ENCODE measurements at regions not wholly inside any gene's neighbourhood (a gene's known extent, or its start where the extent isn't known, plus 50 kb on each side); places are given as distances from the start of the nearest gene placed in this dataset.
"Not testable (repeated sequence)": the region's sequence is repeated elsewhere in the genome, so short reads cannot be mapped to it uniquely, and the experiment has no call there.

DNA sequence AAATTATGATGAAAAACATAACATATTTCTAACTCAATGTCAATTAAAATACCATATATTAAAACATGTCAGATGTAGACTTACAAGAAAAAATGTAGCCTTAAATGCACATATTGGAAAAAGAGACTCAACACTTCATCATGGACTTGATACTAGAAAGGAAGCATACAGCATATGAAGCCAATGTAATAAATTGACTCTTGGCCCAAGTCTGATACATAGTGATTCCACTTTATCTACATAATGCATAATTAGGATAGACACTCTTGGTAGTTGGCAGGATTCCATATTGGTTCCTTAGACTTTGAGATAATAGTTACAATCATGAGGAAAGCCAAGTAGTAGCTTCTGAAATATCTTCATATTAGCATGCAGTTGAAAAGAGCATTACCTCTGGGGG lies 1067.0 kb downstream of the PCDH17 start:
- intact Hi-C loops (cut with DNase I) = no loop called here
- peaks cover 0 to 4% (median 0%) of the 10 kb centered on the region in 4 donors for H3K9me3 ChIP-seq
- H3K4me1 ChIP-seq = no peaks in the 10 kb centered on the region
- TF ChIP-seq, protein P1, sequence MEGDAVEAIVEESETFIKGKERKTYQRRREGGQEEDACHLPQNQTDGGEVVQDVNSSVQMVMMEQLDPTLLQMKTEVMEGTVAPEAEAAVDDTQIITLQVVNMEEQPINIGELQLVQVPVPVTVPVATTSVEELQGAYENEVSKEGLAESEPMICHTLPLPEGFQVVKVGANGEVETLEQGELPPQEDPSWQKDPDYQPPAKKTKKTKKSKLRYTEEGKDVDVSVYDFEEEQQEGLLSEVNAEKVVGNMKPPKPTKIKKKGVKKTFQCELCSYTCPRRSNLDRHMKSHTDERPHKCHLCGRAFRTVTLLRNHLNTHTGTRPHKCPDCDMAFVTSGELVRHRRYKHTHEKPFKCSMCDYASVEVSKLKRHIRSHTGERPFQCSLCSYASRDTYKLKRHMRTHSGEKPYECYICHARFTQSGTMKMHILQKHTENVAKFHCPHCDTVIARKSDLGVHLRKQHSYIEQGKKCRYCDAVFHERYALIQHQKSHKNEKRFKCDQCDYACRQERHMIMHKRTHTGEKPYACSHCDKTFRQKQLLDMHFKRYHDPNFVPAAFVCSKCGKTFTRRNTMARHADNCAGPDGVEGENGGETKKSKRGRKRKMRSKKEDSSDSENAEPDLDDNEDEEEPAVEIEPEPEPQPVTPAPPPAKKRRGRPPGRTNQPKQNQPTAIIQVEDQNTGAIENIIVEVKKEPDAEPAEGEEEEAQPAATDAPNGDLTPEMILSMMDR (IDR thresholded peaks at IDR 0.05) = no peak
- TF ChIP-seq POLR2AphosphoS5 (IDR thresholded peaks at IDR 0.05) = no peak
- TF ChIP-seq EP300 (IDR thresholded peaks at IDR 0.05) = no peak
- TF ChIP-seq POLR2A (IDR thresholded peaks at IDR 0.05; ENCODE audit: low read depth) = no peak
- DNase-seq (ENCODE audit: extremely low spot score) = no peak
- H3K36me3 ChIP-seq = no peaks in the 10 kb centered on the region
- H3K27me3 ChIP-seq = no peaks in the 10 kb centered on the region
- H3K4me3 ChIP-seq = no peak overlapping the region
- H3K27ac ChIP-seq (replicated peaks in 1 of 4) = no peak overlapping the region

DNA sequence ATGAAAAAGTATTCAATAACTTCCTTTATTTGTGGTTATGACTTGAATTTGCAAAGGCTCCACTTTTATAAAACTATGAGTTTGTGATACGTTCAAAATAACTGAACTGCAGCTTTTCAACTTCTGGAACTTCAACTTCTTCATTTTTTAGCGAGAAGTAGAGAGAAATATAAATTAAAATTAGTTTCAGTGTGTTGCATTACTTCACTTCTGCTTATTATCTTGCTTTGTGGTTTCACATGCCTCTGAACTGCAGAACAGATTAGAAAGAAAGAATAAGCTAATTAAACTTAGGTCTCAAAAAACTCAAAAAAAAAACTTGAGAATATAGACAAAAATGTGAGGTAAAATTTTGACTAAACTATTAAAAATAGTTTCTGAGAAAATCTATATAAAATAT lies 1073.4 kb downstream of the PCDH17 start:
- no peak overlapping the region for H3K4me3 ChIP-seq
- TF ChIP-seq EP300 (IDR thresholded peaks at IDR 0.05) = no peak
- TF ChIP-seq, protein P1 (IDR thresholded peaks at IDR 0.05) = no peak
- TF ChIP-seq POLR2A (IDR thresholded peaks at IDR 0.05; ENCODE audit: low read depth) = no peak
- TF ChIP-seq POLR2AphosphoS5 (IDR thresholded peaks at IDR 0.05) = no peak
- no peaks in the 10 kb centered on the region for H3K9me3 ChIP-seq
- 74% methylated on average over 2 of the region's 2 CpGs for WGBS
- no peaks in the 10 kb centered on the region for H3K4me1 ChIP-seq
- no peak overlapping the region for H3K27ac ChIP-seq (replicated peaks in 1 of 4)
- no peaks in the 10 kb centered on the region for H3K27me3 ChIP-seq
- no peaks in the 10 kb centered on the region for H3K36me3 ChIP-seq
- no peak for DNase-seq (ENCODE audit: extremely low spot score)
- intact Hi-C loops (cut with DNase I) = no loop called here

- no peaks in the 10 kb centered on the region for H3K9me3 ChIP-seq
- H3K27ac ChIP-seq (replicated peaks in 1 of 4) = no peak overlapping the region
- H3K4me1 ChIP-seq = no peaks in the 10 kb centered on the region
- no peaks in the 10 kb centered on the region for H3K27me3 ChIP-seq
- intact Hi-C loops (cut with DNase I) = no loop called here
- H3K4me3 ChIP-seq = no peak overlapping the region
- no peak for DNase-seq (ENCODE audit: extremely low spot score)
- WGBS = 80% methylated on average over 2 of the region's 2 CpGs
- H3K36me3 ChIP-seq = no peaks in the 10 kb centered on the region
- TF ChIP-seq POLR2A (IDR thresholded peaks at IDR 0.05; ENCODE audit: low read depth) (no peak), POLR2AphosphoS5 (IDR thresholded peaks at IDR 0.05) (no peak), EP300 (IDR thresholded peaks at IDR 0.05) (no peak)
- TF ChIP-seq, protein P1 (IDR thresholded peaks at IDR 0.05) = no peak
Measured at GRCh38 chr13:58706421-58706820, 1074.9 kb downstream of the PCDH17 start.

DNA sequence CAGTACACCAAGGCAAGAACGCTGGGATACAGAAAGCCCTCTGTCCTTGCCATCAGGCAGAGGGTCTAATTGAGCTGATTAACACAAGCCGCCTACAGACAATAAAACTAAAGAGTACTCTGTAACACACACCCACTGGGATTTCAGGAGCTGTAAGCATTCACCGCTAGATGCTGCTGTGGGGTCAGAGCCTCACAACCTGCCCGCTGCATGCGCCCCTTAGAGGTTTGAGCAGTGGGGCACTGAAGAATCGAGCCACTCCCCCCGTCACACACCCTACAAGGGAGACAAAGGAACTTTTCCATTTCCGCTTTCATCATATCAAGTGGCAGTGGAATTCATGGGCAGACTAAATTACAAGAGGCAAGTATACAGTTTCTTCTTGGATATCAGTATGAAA lies 1080.6 kb downstream of the PCDH17 start:
- Histone ChIP-seq H3K36me3 (no peaks in the 10 kb centered on the region), H3K4me1 (no peaks in the 10 kb centered on the region), H3K4me3 (no peak overlapping the region), H3K9me3 (no peaks in the 10 kb centered on the region), H3K27me3 (no peaks in the 10 kb centered on the region), H3K27ac (replicated peaks in 1 of 4) (no peak overlapping the region)
- no peak for DNase-seq (ENCODE audit: extremely low spot score)
- 95% methylated on average over 8 of the region's 8 CpGs for WGBS
- TF ChIP-seq POLR2A (IDR thresholded peaks at IDR 0.05; ENCODE audit: low read depth) = no peak
- TF ChIP-seq EP300 (IDR thresholded peaks at IDR 0.05) = no peak
- no peak for TF ChIP-seq POLR2AphosphoS5 (IDR thresholded peaks at IDR 0.05)
- TF ChIP-seq, protein P1 (IDR thresholded peaks at IDR 0.05) = no peak
- intact Hi-C loops (cut with DNase I) = no loop called here

GRCh38 chr13:58714016-58714415 lies 1082.5 kb downstream of the PCDH17 start:
- H3K4me1 ChIP-seq; DNase-seq (ENCODE audit: extremely low spot score); H3K27me3 ChIP-seq; H3K9me3 ChIP-seq; H3K27ac ChIP-seq (replicated peaks in 1 of 4); H3K4me3 ChIP-seq; H3K36me3 ChIP-seq; intact Hi-C loops (cut with DNase I): not testable (repeated sequence)
- no CpG with 5 or more reads among the region's 25 CpGs for WGBS
